Mesothelial cell of epicardium (in vitro differentiated cells): ENCODE measurements at regions not wholly inside any gene's neighbourhood (a gene's known extent, or its start where the extent isn't known, plus 50 kb on each side); places are given as distances from the start of the nearest gene placed in this dataset.

Experiments
- DNase-seq, 2 experiments: peaks; one replicate each; pipeline ENCODE4 v3.0.0; 2021; ENCODE audit warnings: low spot score in 2 of 2; ENCODE audit not compliant: unreplicated experiment in 2 of 2
- H3K27ac Mint-ChIP-seq: 2 replicates; pipeline ENCODE4 v1.8.0; 2021; ENCODE audit warnings: mixed read lengths
- H3K27me3 Mint-ChIP-seq: 2 replicates; pipeline ENCODE4 v1.8.0; 2021; ENCODE audit warnings: low read depth, mixed read lengths
- H3K36me3 Mint-ChIP-seq: 2 replicates; pipeline ENCODE4 v1.8.0; 2021; ENCODE audit warnings: mixed read lengths
- H3K4me1 Mint-ChIP-seq: 2 replicates; pipeline ENCODE4 v1.8.0; 2021; ENCODE audit warnings: mixed read lengths
- H3K4me3 Mint-ChIP-seq: 2 replicates; pipeline ENCODE4 v1.8.0; 2021; ENCODE audit warnings: mild to moderate bottlenecking, moderate library complexity, mixed read lengths
- H3K9me3 Mint-ChIP-seq: 2 replicates; pipeline ENCODE4 v1.8.0; 2021; ENCODE audit warnings: mixed read lengths
- TF ChIP-seq, protein P1 (sequence below): fragments of 200-600 bp; sonication (generic); IDR thresholded peaks from one replicate; pipeline ENCODE4 v1.5.0; 2021; ENCODE audit warnings: antibody characterized with exemption; ENCODE audit not compliant: unreplicated experiment

DNA sequence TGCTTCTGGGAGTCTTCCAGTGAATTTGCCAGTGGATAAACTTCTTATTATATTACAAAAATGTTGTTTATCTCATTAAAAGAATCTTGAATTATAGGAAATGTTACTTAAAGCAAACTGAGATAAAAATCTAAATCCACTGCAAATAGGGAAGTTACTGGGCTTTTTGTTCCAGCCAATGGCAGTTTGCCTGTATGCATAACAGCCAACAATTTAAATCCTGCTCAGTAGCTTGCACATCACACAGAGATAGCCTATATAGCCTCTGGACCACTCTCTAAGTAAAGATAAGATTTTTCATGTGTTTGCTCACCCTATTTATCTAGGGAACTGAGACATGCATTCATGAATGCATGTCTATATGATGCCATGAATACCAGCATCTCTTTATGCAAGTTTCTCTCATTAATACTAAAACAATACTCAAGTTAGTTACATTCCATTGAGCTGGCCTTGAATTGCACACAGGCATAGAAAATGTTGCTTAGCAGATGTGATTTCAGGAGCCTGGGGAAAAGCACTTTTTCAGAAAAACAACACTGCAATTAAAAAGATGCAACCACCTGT, 92.1 kb upstream of the GPR149 start:
- Mint-ChIP-seq H3K4me3 (no peak overlapping the region), H3K9me3 (peaks cover 7% of the 10 kb centered on the region), H3K4me1 (no peaks in the 10 kb centered on the region), H3K27me3 (peaks cover 14% of the 10 kb centered on the region), H3K36me3 (no peaks in the 10 kb centered on the region), H3K27ac (no peak overlapping the region)
- no peak for DNase-seq
- TF ChIP-seq, protein P1, sequence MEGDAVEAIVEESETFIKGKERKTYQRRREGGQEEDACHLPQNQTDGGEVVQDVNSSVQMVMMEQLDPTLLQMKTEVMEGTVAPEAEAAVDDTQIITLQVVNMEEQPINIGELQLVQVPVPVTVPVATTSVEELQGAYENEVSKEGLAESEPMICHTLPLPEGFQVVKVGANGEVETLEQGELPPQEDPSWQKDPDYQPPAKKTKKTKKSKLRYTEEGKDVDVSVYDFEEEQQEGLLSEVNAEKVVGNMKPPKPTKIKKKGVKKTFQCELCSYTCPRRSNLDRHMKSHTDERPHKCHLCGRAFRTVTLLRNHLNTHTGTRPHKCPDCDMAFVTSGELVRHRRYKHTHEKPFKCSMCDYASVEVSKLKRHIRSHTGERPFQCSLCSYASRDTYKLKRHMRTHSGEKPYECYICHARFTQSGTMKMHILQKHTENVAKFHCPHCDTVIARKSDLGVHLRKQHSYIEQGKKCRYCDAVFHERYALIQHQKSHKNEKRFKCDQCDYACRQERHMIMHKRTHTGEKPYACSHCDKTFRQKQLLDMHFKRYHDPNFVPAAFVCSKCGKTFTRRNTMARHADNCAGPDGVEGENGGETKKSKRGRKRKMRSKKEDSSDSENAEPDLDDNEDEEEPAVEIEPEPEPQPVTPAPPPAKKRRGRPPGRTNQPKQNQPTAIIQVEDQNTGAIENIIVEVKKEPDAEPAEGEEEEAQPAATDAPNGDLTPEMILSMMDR: no peak

DNA sequence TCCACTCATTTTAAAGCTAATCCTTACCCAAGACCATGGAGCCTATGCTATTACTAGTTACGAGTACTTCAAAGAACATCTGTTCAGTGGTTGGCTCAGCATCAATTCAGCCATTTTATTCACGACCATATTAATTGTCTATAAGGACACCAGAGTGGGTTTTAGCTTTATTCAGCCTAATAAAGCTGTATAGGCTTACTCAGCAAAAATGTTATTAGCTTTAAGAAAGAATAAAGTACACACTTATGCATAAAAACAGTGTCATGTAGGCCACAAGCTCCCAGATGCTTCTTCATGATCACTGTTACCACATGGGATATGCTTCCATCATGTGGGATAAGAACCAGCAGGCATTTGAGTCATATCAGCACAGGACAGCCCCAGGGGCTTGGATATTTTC, 87.4 kb upstream of the GPR149 start:
- no peaks in the 10 kb centered on the region for H3K27me3 Mint-ChIP-seq
- DNase-seq: no peak
- no peaks in the 10 kb centered on the region for H3K4me1 Mint-ChIP-seq
- no peak overlapping the region for H3K4me3 Mint-ChIP-seq
- no peaks in the 10 kb centered on the region for H3K36me3 Mint-ChIP-seq
- H3K9me3 Mint-ChIP-seq: peaks cover 20% of the 10 kb centered on the region
- TF ChIP-seq, protein P1: no peak
- no peak overlapping the region for H3K27ac Mint-ChIP-seq

DNA sequence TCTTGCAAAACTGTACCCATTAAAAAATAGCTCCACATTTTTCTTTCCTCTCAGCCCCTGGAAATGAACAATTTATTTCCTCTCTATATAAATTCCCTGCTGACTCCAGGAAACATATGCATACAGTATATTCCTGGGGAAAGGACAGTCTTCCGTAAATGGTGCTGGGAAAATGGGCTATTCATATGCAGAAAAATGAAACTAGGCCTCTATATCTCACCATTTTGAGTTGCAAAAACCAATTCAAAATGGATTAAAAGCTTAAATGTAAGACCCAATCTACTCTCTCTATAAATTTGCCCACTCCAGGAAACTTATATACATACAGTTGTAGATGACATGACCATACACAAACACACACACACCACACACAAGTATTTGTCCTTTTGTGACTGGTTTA, 85.9 kb upstream of the GPR149 start:
- Mint-ChIP-seq H3K27me3 (no peaks in the 10 kb centered on the region), H3K27ac (no peak overlapping the region), H3K36me3 (no peaks in the 10 kb centered on the region), H3K4me1 (no peaks in the 10 kb centered on the region), H3K4me3 (no peak overlapping the region), H3K9me3 (peaks cover 20% of the 10 kb centered on the region)
- TF ChIP-seq, protein P1: no peak
- DNase-seq: no peak

DNA sequence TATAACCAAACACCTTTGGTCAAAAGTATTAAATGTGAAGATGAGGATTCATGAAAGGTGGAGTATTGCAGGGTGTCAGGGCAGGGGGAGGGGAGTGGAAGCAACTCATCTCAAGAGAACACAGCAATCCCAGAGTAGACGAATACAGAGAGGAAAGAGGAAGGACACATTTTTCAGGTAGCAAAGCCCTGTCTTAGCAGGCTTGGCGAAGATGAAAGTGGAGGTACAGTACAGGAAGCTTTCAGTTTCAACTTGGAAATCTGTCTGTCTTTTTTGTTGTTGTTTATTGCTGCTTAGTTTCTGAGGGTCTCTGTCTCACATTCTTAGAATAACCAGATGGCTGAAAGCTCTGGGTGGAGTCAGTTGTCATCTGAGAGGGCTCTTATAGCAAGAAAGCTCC, 80.8 kb upstream of the GPR149 start:
- no peaks in the 10 kb centered on the region for H3K4me1 Mint-ChIP-seq
- no peak overlapping the region for H3K4me3 Mint-ChIP-seq
- DNase-seq: no peak
- H3K27ac Mint-ChIP-seq: no peak overlapping the region
- peaks cover 18% of the 10 kb centered on the region for H3K9me3 Mint-ChIP-seq
- TF ChIP-seq, protein P1: no peak
- H3K36me3 Mint-ChIP-seq: no peaks in the 10 kb centered on the region
- H3K27me3 Mint-ChIP-seq: no peaks in the 10 kb centered on the region

DNA sequence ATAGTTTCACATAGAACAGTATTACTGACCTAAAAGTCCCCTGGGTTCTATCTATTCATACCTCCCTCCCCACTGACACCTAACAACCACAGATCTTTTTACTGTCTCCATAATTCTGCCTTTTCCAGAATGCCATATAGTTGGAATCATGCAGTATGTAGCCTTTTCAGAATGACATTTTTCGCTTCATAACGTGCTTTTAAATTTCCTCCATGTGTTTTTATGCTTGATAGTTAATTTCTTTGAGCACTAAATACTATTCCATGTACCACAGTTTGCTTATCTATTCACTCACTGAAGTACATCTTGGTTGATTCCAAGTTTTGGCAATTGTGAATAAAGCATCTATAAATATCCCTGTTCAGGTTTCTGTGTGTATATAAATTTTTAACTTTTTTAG, 77.7 kb upstream of the GPR149 start:
- Mint-ChIP-seq H3K4me1 (no peaks in the 10 kb centered on the region), H3K4me3 (no peak overlapping the region), H3K27ac (no peak overlapping the region), H3K9me3 (peaks cover 8% of the 10 kb centered on the region), H3K36me3 (no peaks in the 10 kb centered on the region), H3K27me3 (no peaks in the 10 kb centered on the region)
- DNase-seq: no peak
- TF ChIP-seq, protein P1: no peak

DNA sequence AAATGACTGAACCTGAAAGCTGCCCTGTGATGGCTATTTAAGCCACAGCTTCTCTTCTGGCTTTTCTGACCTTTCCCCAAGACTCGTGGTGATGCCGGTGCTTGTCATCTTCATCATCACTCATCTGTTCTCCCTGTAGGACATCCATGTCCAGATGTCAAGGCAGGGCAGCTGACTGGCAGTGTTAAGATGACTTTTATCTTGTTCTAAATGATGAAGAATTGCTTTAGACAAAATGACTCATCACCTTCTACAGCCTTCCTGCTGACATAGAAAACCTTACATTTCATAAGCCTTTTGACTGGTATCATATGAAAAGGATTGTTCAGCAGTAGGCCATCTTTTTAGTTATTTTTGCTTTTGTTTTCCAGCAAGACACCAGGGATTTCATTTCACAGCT, 67.0 kb upstream of the GPR149 start:
- Mint-ChIP-seq H3K9me3 (no peaks in the 10 kb centered on the region), H3K4me3 (no peak overlapping the region), H3K36me3 (no peaks in the 10 kb centered on the region), H3K27ac (no peak overlapping the region), H3K27me3 (no peaks in the 10 kb centered on the region), H3K4me1 (no peaks in the 10 kb centered on the region)
- TF ChIP-seq, protein P1: no peak
- no peak for DNase-seq
